NCI-H2196 treated with DMSO at 0.1 percent for 48 hours (cell line): ENCODE measurements at regions not wholly inside any gene's neighbourhood (a gene's known extent, or its start where the extent isn't known, plus 50 kb on each side); places are given as distances from the start of the nearest gene placed in this dataset.

Source experiments
- DNase-seq: peaks from one replicate; lab custom pipeline; 2025; ENCODE audit not compliant: unreplicated experiment; lab: John Stamatoyannopoulos, UW

- no peak for DNase-seq
These were observed 247.8 kb downstream of the BUB3 start for GRCh38 chr10:123402021-123402420.

GRCh38 chr10:123402656-123403055, 248.5 kb downstream of the BUB3 start:
- no peak for DNase-seq

GRCh38 chr10:123404357-123404756, 250.2 kb downstream of the BUB3 start:
- DNase-seq, result no peak

- DNase-seq, result no peak
These were observed 254.5 kb downstream of the BUB3 start for GRCh38 chr10:123408660-123409059.

GRCh38 chr10:123409426-123409825, 255.2 kb downstream of the BUB3 start:
- no peak for DNase-seq

GRCh38 chr10:123409884-123410283, 255.7 kb downstream of the BUB3 start:
- DNase-seq, result no peak

- DNase-seq, result no peak
These were observed 252.8 kb upstream of the GPR26 start for GRCh38 chr10:123413353-123413752.

GRCh38 chr10:123415523-123415922, 250.6 kb upstream of the GPR26 start:
- DNase-seq, result no peak

GRCh38 chr10:123417414-123417813, 248.7 kb upstream of the GPR26 start:
- no peak for DNase-seq

- DNase-seq, result no peak
These were observed 244.7 kb upstream of the GPR26 start for GRCh38 chr10:123421461-123421860.

GRCh38 chr10:123422261-123422660, 243.9 kb upstream of the GPR26 start:
- no peak for DNase-seq

GRCh38 chr10:123424537-123424936, 241.6 kb upstream of the GPR26 start:
- DNase-seq, result no peak

- no peak for DNase-seq
These were observed 240.5 kb upstream of the GPR26 start for GRCh38 chr10:123425680-123426079.

- no peak for DNase-seq
These were observed 238.9 kb upstream of the GPR26 start for GRCh38 chr10:123427165-123427786.

- no peak for DNase-seq
These were observed 237.8 kb upstream of the GPR26 start for GRCh38 chr10:123428391-123428790.

GRCh38 chr10:123429706-123430221, 236.4 kb upstream of the GPR26 start:
- no peak for DNase-seq

GRCh38 chr10:123433539-123433938, 232.6 kb upstream of the GPR26 start:
- DNase-seq, result no peak

- DNase-seq, result no peak
These were observed 231.6 kb upstream of the GPR26 start for GRCh38 chr10:123434435-123435039.

GRCh38 chr10:123442901-123443300, 223.3 kb upstream of the GPR26 start:
- DNase-seq, result no peak

GRCh38 chr10:123443924-123444323, 222.2 kb upstream of the GPR26 start:
- no peak for DNase-seq

GRCh38 chr10:123445261-123445775, 220.8 kb upstream of the GPR26 start:
- DNase-seq, result no peak

- DNase-seq, result no peak
These were observed 219.6 kb upstream of the GPR26 start for GRCh38 chr10:123446449-123447156.
